ENCODE measurements at regions not wholly inside any gene's neighbourhood (a gene's known extent, or its start where the extent isn't known, plus 50 kb on each side); places are given as distances from the start of the nearest gene placed in this dataset.

- Histone ChIP-seq H3K4me1 (ENCODE audit: control insufficient read depth, insufficient read depth, low read length) (no peaks in the 10 kb centered on the region), H3K9me3 (ENCODE audit: control insufficient read depth, insufficient read depth, low read depth, low read length) (no peaks in the 10 kb centered on the region), H3K4me3 (ENCODE audit: low read depth, low read length) (no peak overlapping the region), H3K36me3 (ENCODE audit: control insufficient read depth in 2 of 2, insufficient read depth in 1 of 2, low read length in 2 of 2) (no peaks in the 10 kb centered on the region), H3K27ac (ENCODE audit: extremely low read depth, low read depth, low read length) (no peak overlapping the region)
- POLR2A ChIA-PET = no interaction called here
- CTCF ChIA-PET = no interaction called here
- TF ChIP-seq ZNF580 (tag by site-specific recombination; IDR thresholded peaks at IDR 0.05) (no peak), ZBTB20 (tag by site-specific recombination; IDR thresholded peaks at IDR 0.05) (no peak), SP3 (tag by site-specific recombination; IDR thresholded peaks at IDR 0.05) (no peak), ZNF677 (tag by site-specific recombination; IDR thresholded peaks at IDR 0.05) (no peak), PRDM1 (tag by site-specific recombination; IDR thresholded peaks at IDR 0.05) (no peak), ZSCAN4 (tag by site-specific recombination; IDR thresholded peaks at IDR 0.05) (no peak), ZSCAN5A (tag by site-specific recombination; IDR thresholded peaks at IDR 0.05) (no peak), ZNF558 (tag by site-specific recombination; IDR thresholded peaks at IDR 0.05) (no peak), PRDM6 (tag by site-specific recombination; IDR thresholded peaks at IDR 0.05) (no peak), ZNF19 (tag by site-specific recombination; IDR thresholded peaks at IDR 0.05; ENCODE audit: low read depth) (no peak), ZNF114 (tag by site-specific recombination; IDR thresholded peaks at IDR 0.05) (no peak)
Measured at GRCh38 chr13:90246005-90246404, 1101.5 kb upstream of the MIR17HG start.

- Histone ChIP-seq H3K27ac (ENCODE audit: extremely low read depth, low read depth, low read length) (no peak overlapping the region), H3K4me3 (ENCODE audit: low read depth, low read length) (no peak overlapping the region), H3K36me3 (ENCODE audit: control insufficient read depth in 2 of 2, insufficient read depth in 1 of 2, low read length in 2 of 2) (no peaks in the 10 kb centered on the region), H3K9me3 (ENCODE audit: control insufficient read depth, insufficient read depth, low read depth, low read length) (no peaks in the 10 kb centered on the region), H3K4me1 (ENCODE audit: control insufficient read depth, insufficient read depth, low read length) (no peaks in the 10 kb centered on the region)
- CTCF ChIA-PET = no interaction called here
- TF ChIP-seq ZNF677 (tag by site-specific recombination; IDR thresholded peaks at IDR 0.05) (no peak), ZNF354C (tag by site-specific recombination; IDR thresholded peaks at IDR 0.05; ENCODE audit: borderline replicate concordance, low read depth) (no peak), ZNF792 (tag by site-specific recombination; IDR thresholded peaks at IDR 0.05) (no peak), ZNF692 (tag by site-specific recombination; IDR thresholded peaks at IDR 0.05) (no peak), ZNF830 (tag by site-specific recombination; IDR thresholded peaks at IDR 0.05; ENCODE audit: low read depth) (no peak), ZNF701 (tag by site-specific recombination; IDR thresholded peaks at IDR 0.05) (no peak), ZNF776 (tag by site-specific recombination; IDR thresholded peaks at IDR 0.05; ENCODE audit: borderline replicate concordance) (no peak), ZNF580 (tag by site-specific recombination; IDR thresholded peaks at IDR 0.05) (no peak)
- POLR2A ChIA-PET = no interaction called here
Measured at GRCh38 chr13:90246687-90247345, 1100.7 kb upstream of the MIR17HG start.

All from HEK293 (cell line).